BLaER1 treated with 17β-estradiol and CSF1 and Interleukin-3, amounts not matched to agents 10 nM and 100 nM (cell line): ENCODE measurements at regions not wholly inside any gene's neighbourhood (a gene's known extent, or its start where the extent isn't known, plus 50 kb on each side); places are given as distances from the start of the nearest gene placed in this dataset.
"Not testable (repeated sequence)": the region's sequence is repeated elsewhere in the genome, so short reads cannot be mapped to it uniquely, and the experiment has no call there.

ENCODE experiments used
- H3K27ac ChIP-seq, 11 experiments: shearing (Covaris generic); formaldehyde crosslinking; 2 replicates each; pipeline ENCODE4 v1.8.1; 2022
- H3K27me3 ChIP-seq, 11 experiments: shearing (Covaris generic); formaldehyde crosslinking; 2 replicates each; pipeline ENCODE4 v1.8.1; 2022
- H3K36me3 ChIP-seq, 11 experiments: shearing (Covaris generic); formaldehyde crosslinking; 2 replicates each; pipeline ENCODE4 v1.8.1; 2022
- H3K4me1 ChIP-seq, 10 experiments: shearing (Covaris generic); formaldehyde crosslinking; 2 replicates each; pipeline ENCODE4 v1.8.1; 2022
- H3K4me2 ChIP-seq, 11 experiments: shearing (Covaris generic); formaldehyde crosslinking; 2 replicates each; pipeline ENCODE4 v1.8.1; 2022
- H3K4me3 ChIP-seq, 10 experiments: shearing (Covaris generic); formaldehyde crosslinking; 2 replicates each; pipeline ENCODE4 v1.8.1; 2022
- H3K9ac ChIP-seq, 11 experiments: shearing (Covaris generic); formaldehyde crosslinking; 2 replicates each; pipeline ENCODE4 v1.8.1; 2022
- H3K9me3 ChIP-seq, 11 experiments: shearing (Covaris generic); formaldehyde crosslinking; replicated peaks in 1 of 11; 2 replicates each; pipeline ENCODE4 v1.8.1; 2022
- H4K20me1 ChIP-seq, 11 experiments: shearing (Covaris generic); formaldehyde crosslinking; 2 replicates each; pipeline ENCODE4 v1.8.1; 2022
- Cebpa-rat ChIP-seq, 11 experiments: shearing (Covaris generic); IDR thresholded peaks; 2 replicates each; pipeline ENCODE4 v1.8.1; 2022

- no peaks in the 10 kb centered on the region for H3K4me1 ChIP-seq
- TF ChIP-seq Cebpa-rat (IDR thresholded peaks at IDR 0.05), result no peak
- no peaks in the 10 kb centered on the region for H3K27me3 ChIP-seq
- no peak overlapping the region for H3K27ac ChIP-seq
- H3K9ac ChIP-seq, result no peak overlapping the region
- H4K20me1 ChIP-seq, result no peaks in the 10 kb centered on the region
- no peak overlapping the region for H3K4me3 ChIP-seq
- H3K4me2 ChIP-seq, result no peak overlapping the region
- peaks cover 6 to 11% (median 9%) of the 10 kb centered on the region in 11 experiments; a peak in 21 of 22 replicates for H3K9me3 ChIP-seq
- no peaks in the 10 kb centered on the region for H3K36me3 ChIP-seq
Observed at GRCh38 chr1:95668165-95668564, 434.2 kb downstream of the RWDD3 start.

- H3K27ac ChIP-seq, H3K4me1 ChIP-seq, H3K4me3 ChIP-seq, H4K20me1 ChIP-seq, H3K4me2 ChIP-seq, H3K36me3 ChIP-seq, H3K27me3 ChIP-seq, H3K9ac ChIP-seq, H3K9me3 ChIP-seq: not testable (repeated sequence)
Observed at GRCh38 chr1:95669638-95670037, 435.6 kb downstream of the RWDD3 start.

GRCh38 chr1:95671098-95671497, 437.1 kb downstream of the RWDD3 start:
- Histone ChIP-seq H3K4me1 (no peaks in the 10 kb centered on the region), H3K9me3 (0 out of 22 replicates have a peak, but pooled peaks cover 0 to 3% (median 0%) of the 10 kb centered on the region in 11 experiments), H3K36me3 (no peaks in the 10 kb centered on the region), H3K27ac (no peak overlapping the region), H3K9ac (no peak overlapping the region), H4K20me1 (no peaks in the 10 kb centered on the region), H3K27me3 (no peaks in the 10 kb centered on the region), H3K4me2 (no peak overlapping the region), H3K4me3 (no peak overlapping the region)
- no peak for TF ChIP-seq Cebpa-rat (IDR thresholded peaks at IDR 0.05)

DNA sequence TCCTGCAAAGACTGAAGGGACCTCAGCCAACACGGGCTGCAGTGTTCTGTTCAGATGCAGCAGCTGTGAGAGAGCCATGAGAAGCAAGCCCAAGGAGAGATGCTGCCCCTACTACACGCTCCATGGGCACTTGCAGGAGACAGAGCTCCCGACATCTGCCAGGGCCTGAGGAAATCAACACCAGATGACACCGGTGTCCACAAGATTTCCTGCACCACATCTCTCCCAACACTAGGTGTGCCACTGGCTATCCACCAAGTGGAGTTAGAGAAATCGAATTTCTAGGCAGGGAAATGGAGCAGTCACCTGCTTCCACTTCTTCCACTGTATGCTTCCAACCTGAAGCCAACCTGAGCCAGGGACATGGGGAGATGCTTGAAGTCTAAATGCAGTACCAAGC, 445.3 kb downstream of the RWDD3 start:
- TF ChIP-seq Cebpa-rat (IDR thresholded peaks at IDR 0.05), result no peak
- H3K4me2 ChIP-seq, result no peak overlapping the region
- no peak overlapping the region for H3K9ac ChIP-seq
- H3K9me3 ChIP-seq, result no peaks in the 10 kb centered on the region
- no peaks in the 10 kb centered on the region for H3K4me1 ChIP-seq
- no peak overlapping the region for H3K27ac ChIP-seq
- no peaks in the 10 kb centered on the region for H3K27me3 ChIP-seq
- no peaks in the 10 kb centered on the region for H4K20me1 ChIP-seq
- no peak overlapping the region for H3K4me3 ChIP-seq
- H3K36me3 ChIP-seq, result no peaks in the 10 kb centered on the region

GRCh38 chr1:95685081-95685480, 451.1 kb downstream of the RWDD3 start:
- no peak for TF ChIP-seq Cebpa-rat (IDR thresholded peaks at IDR 0.05)
- no peak overlapping the region for H3K4me2 ChIP-seq

DNA sequence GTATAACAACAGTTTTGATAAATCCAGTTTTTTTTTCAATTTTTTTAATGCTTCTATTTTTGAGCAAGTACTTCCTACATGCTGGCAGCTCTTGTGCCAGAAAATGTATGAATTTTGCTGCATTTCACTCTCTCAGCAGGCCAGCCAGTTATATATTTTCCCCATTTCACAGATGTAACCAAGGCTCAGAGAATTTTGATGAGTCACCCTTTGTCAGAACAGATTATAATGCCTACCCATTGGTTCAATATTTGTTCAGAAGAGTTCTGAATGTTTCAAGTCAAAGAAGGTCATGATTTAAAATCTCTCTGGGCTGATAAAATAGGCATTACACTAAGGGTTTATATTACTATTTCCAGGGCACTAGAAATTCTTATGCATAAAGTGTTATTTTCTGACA, 452.2 kb downstream of the RWDD3 start:
- H3K9me3 ChIP-seq, result no peaks in the 10 kb centered on the region
- H3K4me3 ChIP-seq, result no peak overlapping the region
- H3K4me1 ChIP-seq, result no peaks in the 10 kb centered on the region
- H3K4me2 ChIP-seq, result no peak overlapping the region
- no peaks in the 10 kb centered on the region for H3K36me3 ChIP-seq
- no peaks in the 10 kb centered on the region for H4K20me1 ChIP-seq
- no peak for TF ChIP-seq Cebpa-rat (IDR thresholded peaks at IDR 0.05)
- H3K27ac ChIP-seq, result no peak overlapping the region
- H3K9ac ChIP-seq, result no peak overlapping the region
- H3K27me3 ChIP-seq, result no peaks in the 10 kb centered on the region

More at GRCh38 chr1:95685081-95685480, 451.1 kb downstream of the RWDD3 start:
- no peak overlapping the region for H3K9ac ChIP-seq
- no peaks in the 10 kb centered on the region for H3K9me3 ChIP-seq
- no peak overlapping the region for H3K27ac ChIP-seq
- H3K4me1 ChIP-seq, result no peaks in the 10 kb centered on the region
- no peak overlapping the region for H3K4me3 ChIP-seq
- H3K27me3 ChIP-seq, result no peaks in the 10 kb centered on the region
- no peaks in the 10 kb centered on the region for H3K36me3 ChIP-seq
- H4K20me1 ChIP-seq, result no peaks in the 10 kb centered on the region

DNA sequence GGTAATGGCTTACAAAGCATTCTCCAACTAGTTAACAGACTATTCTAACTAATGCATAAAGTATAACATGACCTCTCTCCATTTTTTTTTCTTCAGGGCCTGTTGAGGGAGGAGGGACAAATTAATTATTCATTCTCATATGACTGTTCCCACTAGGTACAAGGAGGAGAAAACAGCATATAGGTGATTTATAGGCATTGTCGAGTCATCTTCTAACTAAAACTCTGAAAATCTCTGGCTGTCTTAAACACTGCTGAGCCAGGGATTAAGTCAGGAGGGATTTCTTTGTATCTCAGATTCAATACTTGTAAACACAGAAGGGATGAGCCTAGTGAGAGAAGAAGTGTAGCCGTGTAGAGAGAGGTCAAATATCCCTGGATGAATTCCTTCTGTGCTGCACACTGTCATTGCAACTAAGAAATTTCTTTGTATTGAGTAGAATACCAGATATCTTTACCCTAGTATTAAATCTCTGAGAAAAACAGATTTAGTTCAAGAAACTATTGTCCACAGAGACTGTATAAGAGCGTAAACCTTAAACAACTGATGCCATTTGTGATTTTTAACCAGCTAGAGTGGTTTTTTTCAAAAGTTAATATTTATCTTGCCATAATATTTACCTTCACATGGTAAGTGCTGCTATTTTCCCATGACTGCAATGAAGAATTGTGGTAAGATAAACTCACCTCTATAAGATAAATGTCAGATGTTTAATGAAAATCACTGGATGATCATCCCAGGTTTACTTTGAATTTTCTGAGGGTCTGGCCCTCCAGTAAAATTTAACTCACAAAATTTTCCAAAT, 465.3 kb downstream of the RWDD3 start:
- Histone ChIP-seq H4K20me1 (no peaks in the 10 kb centered on the region), H3K36me3 (no peaks in the 10 kb centered on the region), H3K4me2 (no peak overlapping the region), H3K4me3 (no peak overlapping the region), H3K9ac (no peak overlapping the region), H3K4me1 (no peaks in the 10 kb centered on the region), H3K9me3 (peaks cover 21 to 35% (median 26%) of the 10 kb centered on the region in 11 experiments), H3K27ac (no peak overlapping the region), H3K27me3 (no peaks in the 10 kb centered on the region)
- no peak for TF ChIP-seq Cebpa-rat (IDR thresholded peaks at IDR 0.05)

- H3K9me3 ChIP-seq, result peaks cover 30 to 55% (median 38%) of the 10 kb centered on the region in 11 experiments
- no peaks in the 10 kb centered on the region for H3K4me1 ChIP-seq
- no peak overlapping the region for H3K9ac ChIP-seq
- TF ChIP-seq Cebpa-rat (IDR thresholded peaks at IDR 0.05), result no peak
- H4K20me1 ChIP-seq, result no peaks in the 10 kb centered on the region
- no peak overlapping the region for H3K27ac ChIP-seq
- no peaks in the 10 kb centered on the region for H3K36me3 ChIP-seq
- H3K27me3 ChIP-seq, result no peaks in the 10 kb centered on the region
- no peak overlapping the region for H3K4me3 ChIP-seq
- H3K4me2 ChIP-seq, result no peak overlapping the region
Observed at GRCh38 chr1:95701450-95702173, 467.6 kb downstream of the RWDD3 start.

DNA sequence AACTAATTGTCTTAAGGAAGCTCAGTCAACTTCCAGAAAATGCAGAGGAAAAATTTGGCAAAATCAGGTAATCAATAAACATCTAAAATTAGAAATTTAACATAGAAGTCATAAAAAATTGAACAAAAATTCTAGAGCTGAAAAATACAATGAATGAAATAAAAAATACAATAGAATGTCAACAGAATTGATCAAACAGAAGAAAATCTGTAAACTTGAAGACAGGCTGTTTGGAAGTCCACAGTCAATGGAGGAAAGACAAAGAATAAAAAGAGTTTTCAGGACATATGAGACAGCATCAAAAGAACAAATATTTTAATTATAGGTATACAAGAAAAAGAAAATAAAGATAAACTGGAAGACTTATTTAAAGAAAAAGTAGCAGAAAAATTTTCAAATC, 469.0 kb downstream of the RWDD3 start:
- H4K20me1 ChIP-seq, result no peaks in the 10 kb centered on the region
- no peak overlapping the region for H3K9ac ChIP-seq
- no peak overlapping the region for H3K27ac ChIP-seq
- H3K4me3 ChIP-seq, result no peak overlapping the region
- no peaks in the 10 kb centered on the region for H3K4me1 ChIP-seq
- H3K27me3 ChIP-seq, result no peaks in the 10 kb centered on the region
- H3K9me3 ChIP-seq, result peaks cover 30 to 55% (median 41%) of the 10 kb centered on the region in 11 experiments
- no peaks in the 10 kb centered on the region for H3K36me3 ChIP-seq
- no peak overlapping the region for H3K4me2 ChIP-seq
- no peak for TF ChIP-seq Cebpa-rat (IDR thresholded peaks at IDR 0.05)

DNA sequence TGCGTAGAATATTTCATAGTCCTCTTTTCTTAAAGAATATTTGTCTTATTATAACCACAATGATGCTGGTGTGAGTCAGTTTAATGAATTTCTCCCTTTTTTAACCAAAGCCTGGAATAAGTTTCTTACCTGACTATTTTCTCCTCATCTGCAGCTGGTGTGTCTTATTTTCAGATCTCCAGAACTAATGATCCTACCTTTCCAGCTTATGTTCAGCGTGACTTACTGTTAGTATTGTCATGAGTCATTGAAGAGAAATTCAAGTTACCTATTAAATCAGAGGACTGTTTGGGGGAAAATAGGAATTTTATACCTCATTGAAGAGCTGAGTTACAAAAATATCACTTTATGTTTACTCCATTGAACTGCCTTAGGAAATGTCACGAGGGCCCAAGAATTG, 482.1 kb downstream of the RWDD3 start:
- Histone ChIP-seq H4K20me1 (no peaks in the 10 kb centered on the region), H3K9ac (no peak overlapping the region), H3K27me3 (no peaks in the 10 kb centered on the region), H3K4me1 (no peaks in the 10 kb centered on the region), H3K9me3 (no peaks in the 10 kb centered on the region), H3K27ac (no peak overlapping the region), H3K36me3 (no peaks in the 10 kb centered on the region), H3K4me3 (no peak overlapping the region), H3K4me2 (no peak overlapping the region)
- TF ChIP-seq Cebpa-rat (IDR thresholded peaks at IDR 0.05), result no peak
